H1 (cell line): ENCODE measurements at regions not wholly inside any gene's neighbourhood (a gene's known extent, or its start where the extent isn't known, plus 50 kb on each side); places are given as distances from the start of the nearest gene placed in this dataset.

Experiments used
- CHD1 ChIP-seq: IDR thresholded peaks from 2 replicates; pipeline ENCODE4 v1.6.1; 2012; ENCODE audit warnings: low read depth, low read length, improper control_type of control experiment
- CHD7 ChIP-seq: fragments of 300-600 bp; sonication (generic); IDR thresholded peaks from 2 replicates; pipeline ENCODE4 v1.7.1; 2012; ENCODE audit warnings: low read length, moderate library complexity, mild to moderate bottlenecking, inconsistent platforms; ENCODE audit not compliant: insufficient replicate concordance
- POLR2AphosphoS5 ChIP-seq: IDR thresholded peaks from 2 replicates; pipeline ENCODE4 v1.6.1; 2011; ENCODE audit warnings: low read depth, low read length
- SUZ12 ChIP-seq: fragments of 200-600 bp; sonication (generic); IDR thresholded peaks from 2 replicates; pipeline ENCODE4 v1.6.1; 2012; ENCODE audit warnings: mild to moderate bottlenecking, inconsistent platforms, low read length, moderate library complexity, mixed read lengths

DNA sequence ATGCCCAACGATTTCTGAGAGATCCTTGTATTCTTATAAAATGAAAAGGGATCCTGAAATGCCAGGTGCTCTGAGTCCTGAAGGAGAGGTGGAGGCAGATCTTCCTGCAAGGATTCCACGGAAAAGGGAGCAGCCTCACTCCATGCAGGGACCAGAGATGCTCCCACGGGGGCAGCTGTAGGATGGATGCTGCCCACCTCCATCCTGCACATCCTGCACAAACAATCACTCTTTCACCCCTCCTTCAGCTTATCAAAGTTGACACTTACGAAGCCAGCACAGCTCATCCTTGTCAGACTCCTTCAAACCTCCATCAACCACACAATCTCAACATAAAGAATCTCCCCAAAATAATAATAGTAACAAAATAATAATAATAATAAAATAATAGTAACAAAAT, 119.1 kb downstream of the GGTLC2 start (continued):
- no peak for TF ChIP-seq POLR2AphosphoS5
- TF ChIP-seq CHD7, result no peak
- no peak for TF ChIP-seq CHD1
- TF ChIP-seq SUZ12, result no peak
